Activated CD4-positive, alpha-beta T cell treated with anti-CD3 and anti-CD28 coated beads, Interleukin-10, Interleukin-2, amounts not matched to agents 100 ng/mL and 50 ng/mL, durations not matched to agents 16 hours and 8 hours (primary cell): ENCODE measurements at regions not wholly inside any gene's neighbourhood (a gene's known extent, or its start where the extent isn't known, plus 50 kb on each side); places are given as distances from the start of the nearest gene placed in this dataset.
A peak's percentile ranks its signal among the peaks of the same experiment; 100 is the strongest.

Experiments
- DNase-seq: peaks from one replicate; pipeline ENCODE4 v3.0.0-alpha.2; 2020

DNA sequence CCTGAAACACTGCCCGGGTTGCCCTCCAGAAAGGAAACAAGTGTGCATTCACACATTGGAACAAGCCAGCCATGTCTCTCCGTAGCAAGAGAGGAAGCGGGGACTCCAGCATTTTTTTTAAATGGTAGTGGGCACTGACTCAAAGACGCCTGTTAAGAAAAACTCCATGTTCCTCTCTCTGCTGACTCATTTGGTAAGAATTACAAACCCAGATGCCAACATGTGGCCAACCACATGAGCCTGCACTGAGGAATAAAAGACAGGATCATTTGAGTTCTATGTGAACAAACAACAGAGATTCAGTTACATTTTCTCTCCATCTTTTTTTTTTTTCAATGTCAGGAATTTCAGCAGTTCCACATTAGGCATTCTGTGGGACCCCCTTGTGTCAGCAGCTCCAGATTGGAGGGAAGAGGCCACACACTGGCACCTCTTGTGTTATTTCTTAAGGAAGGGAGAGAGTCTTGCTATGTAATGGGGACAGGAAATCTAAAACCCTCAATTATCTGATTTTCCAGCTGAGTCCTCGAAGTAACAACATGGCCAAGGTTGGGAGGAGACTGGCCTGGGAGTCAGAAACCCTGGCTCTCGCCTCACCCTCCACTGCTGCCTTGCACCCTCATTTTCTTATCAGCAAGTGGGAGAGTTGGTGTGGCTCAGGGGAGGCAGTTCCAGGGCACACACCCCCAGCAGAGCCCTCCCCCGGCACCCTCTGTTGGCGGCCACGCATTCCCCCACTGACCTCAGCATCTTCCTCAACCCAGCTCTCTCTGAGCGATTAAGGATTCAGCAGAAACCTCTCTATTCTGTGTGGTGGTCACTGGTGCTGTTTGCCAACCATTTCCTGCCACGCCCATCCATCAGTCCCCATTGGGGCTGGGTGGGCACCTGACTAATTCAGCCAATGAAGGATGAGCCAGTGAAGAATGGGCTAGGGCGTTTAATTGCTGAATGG, 173.0 kb downstream of the FOXL1 start:
- no peak for DNase-seq

DNA sequence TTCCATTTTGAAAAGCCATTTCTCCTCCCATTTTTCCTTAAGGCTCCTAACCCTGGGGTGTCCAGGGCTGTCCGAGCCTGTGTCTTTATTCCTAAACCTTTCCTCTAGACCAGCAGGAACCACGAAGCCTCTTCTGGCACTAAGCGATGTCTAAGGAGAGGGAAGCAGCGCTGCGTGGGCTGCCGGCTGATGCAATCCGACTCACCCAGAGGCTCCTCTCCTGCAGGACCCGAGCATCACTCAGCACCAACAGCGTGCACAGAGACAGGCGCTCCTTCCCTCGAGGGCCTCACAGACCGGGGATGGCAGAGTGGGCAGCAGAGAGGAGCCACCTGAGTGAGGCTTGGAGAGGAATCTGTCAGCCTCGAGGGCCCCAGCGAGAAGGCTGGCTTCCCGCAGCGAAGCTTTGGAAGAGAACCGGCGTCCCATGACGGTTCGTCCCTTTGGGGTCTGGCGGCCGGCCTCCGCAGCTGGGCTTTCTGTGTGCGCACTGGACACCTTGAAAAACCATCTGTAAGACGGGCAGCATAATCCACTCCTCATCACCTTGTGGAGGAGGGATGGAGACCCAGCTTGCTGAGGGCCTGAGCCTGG, 174.3 kb downstream of the FOXL1 start:
- no peak for DNase-seq

DNA sequence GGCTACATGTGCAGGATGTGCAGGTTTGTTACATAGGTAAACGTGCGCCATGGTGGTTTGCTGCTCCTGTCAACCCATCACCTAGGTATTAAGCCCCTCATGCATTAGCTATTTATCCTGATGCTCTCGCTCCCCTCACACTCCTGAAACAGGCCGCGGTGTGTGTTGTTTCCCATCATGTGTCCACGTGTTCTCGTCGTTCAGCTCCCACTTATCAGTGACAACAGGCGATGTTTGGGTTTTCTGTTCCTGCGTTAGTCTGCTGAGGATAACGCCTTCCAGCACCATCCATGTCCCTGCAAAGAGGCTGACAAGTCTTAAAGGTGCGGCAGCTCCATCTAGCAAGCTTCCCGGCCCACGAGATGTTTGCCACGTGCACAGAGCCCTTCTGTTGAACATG, 175.1 kb downstream of the FOXL1 start:
- no peak for DNase-seq

- no peak for DNase-seq
These were observed 177.2 kb downstream of the FOXL1 start for GRCh38 chr16:86755571-86756006.

DNA sequence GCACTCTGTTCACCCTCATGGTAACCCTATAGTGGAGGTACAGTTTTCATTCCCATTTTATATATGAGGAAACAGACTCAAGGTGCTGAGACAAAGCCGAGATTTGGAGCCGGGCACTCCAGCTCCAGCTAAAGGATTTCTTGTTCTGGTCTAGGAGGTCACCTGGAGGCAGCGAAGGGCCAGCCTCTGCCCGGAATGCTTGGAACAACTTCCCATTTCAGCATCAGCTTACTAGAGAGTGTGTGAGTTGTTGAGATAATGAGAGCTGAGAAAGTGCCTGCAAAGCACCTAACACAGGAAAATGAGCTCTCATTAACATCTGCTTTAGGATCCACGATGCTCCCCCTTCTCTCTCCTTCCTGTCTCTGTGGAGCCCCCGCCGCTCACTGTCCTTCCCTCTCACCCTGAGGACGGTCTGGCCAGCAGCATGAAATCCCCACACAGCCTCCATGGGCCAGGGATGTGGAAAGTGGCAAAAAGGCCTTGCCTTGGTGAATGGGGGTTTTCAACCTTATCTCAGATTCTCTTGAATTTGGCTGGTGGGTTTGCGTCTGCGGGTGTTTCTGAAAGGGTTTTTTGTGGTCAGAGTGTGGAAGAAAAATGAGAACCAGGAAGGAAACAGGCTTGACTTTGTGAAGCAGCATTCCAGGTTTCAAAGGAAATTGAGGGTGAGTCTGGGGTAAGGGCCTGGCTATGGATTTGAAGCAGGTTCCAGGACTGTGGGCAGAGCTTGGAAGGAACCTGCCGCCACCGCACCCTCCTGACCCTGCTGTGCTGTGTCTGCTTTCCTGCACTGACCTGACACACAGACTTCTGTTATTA, 178.7 kb downstream of the FOXL1 start:
- no peak for DNase-seq

DNA sequence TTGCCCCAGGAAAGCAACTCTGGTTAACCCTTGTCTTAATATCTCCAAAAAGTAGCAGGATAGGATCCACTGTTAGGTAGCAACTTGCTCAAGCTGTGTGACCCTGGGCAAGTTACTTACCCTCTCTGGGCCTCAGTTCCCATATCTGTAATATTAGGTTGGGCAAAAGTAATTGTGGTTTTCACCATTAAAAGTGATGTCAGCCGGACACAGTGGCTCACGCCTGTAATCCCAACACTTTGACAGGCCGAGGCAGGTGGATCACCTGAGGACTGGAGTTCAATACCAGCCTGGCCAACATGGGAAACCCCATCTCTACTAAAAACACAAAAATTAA, 179.3 kb downstream of the FOXL1 start:
- no peak for DNase-seq

- no peak for DNase-seq
These were observed 180.6 kb downstream of the FOXL1 start for GRCh38 chr16:86758932-86759331.

- peak; percentile 56 for DNase-seq
These were observed 183.0 kb downstream of the FOXL1 start for GRCh38 chr16:86761111-86762031.

- no peak for DNase-seq
These were observed 183.7 kb downstream of the FOXL1 start for GRCh38 chr16:86762095-86762494.

DNA sequence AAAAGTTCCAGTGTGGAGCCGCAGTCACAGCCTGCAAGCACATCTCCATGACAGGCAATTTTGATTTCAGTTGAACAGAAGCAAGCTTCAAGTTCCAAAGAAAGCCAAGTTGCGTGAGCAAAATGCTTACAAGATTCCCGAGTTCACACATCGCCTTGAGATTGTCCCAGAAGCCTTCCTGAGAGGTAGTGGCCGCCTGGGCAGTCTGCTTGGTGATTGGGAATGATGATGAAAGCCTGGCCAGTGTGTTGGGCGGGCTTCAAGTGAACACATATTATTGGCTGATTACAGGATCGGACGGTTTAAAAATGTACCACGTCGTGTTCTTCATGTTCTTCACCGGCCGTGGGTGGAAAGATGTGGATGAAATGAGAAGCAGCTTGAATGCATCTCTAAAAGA, 185.5 kb downstream of the FOXL1 start:
- no peak for DNase-seq

DNA sequence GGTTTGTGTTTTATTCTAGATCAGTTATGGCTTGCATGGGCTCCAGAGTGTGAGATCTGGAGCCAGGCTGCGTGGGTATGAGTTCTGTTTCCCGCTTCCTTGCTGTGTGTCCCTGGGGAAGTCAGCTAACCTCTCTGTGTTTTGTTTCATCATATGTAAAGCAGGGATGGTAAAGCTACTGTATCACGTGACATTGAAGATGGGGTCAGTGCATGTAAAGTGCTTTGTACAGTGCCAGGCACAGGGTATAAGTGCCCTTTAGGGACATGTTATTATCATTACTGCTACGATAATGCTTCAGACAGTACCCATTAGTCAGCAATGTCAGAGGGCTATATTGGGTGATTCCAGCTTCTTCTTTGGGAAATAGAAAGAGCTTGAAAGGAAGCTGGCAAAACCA, 186.2 kb downstream of the FOXL1 start:
- DNase-seq: no peak

- no peak for DNase-seq
These were observed 187.2 kb downstream of the FOXL1 start for GRCh38 chr16:86765389-86766026.

DNA sequence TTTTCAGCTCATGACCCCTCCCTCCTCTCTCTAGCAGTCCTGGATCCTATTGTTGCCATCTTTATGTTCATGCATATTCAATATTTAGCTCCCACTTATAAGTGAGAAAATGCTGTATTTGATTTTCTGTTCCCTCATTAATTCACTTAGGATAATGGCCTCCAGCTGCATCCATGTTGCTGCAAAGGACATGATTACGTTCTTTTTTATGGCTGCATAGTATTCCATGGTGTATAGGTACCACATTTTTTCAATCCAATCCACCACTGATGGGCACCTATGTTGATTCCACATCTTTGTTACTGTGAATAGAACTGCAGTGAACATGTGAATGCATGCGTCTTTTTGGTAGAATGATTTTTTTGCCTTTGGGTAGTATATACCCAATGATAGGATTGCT, 188.4 kb downstream of the FOXL1 start:
- no peak for DNase-seq

- no peak for DNase-seq
These were observed 190.0 kb downstream of the FOXL1 start for GRCh38 chr16:86768228-86768791.

DNA sequence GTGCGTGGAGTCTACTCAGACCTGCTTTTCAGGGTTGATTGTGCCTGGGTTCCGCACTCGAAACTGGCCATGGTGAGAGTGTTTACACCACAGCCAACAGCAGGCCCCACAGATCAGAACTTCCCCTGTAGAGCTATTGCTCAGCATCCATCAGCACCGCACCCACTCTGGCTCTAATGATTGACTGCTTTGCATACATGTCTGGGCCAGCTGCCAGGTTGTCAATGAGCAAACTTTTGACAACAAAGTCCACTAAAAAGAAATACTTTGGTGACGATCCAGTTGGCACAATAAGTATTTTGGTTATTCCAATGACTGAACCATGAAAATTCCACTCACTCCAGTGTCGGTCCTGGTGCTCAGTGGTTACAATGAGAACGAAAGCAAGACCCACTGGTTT, 190.7 kb downstream of the FOXL1 start:
- no peak for DNase-seq

DNA sequence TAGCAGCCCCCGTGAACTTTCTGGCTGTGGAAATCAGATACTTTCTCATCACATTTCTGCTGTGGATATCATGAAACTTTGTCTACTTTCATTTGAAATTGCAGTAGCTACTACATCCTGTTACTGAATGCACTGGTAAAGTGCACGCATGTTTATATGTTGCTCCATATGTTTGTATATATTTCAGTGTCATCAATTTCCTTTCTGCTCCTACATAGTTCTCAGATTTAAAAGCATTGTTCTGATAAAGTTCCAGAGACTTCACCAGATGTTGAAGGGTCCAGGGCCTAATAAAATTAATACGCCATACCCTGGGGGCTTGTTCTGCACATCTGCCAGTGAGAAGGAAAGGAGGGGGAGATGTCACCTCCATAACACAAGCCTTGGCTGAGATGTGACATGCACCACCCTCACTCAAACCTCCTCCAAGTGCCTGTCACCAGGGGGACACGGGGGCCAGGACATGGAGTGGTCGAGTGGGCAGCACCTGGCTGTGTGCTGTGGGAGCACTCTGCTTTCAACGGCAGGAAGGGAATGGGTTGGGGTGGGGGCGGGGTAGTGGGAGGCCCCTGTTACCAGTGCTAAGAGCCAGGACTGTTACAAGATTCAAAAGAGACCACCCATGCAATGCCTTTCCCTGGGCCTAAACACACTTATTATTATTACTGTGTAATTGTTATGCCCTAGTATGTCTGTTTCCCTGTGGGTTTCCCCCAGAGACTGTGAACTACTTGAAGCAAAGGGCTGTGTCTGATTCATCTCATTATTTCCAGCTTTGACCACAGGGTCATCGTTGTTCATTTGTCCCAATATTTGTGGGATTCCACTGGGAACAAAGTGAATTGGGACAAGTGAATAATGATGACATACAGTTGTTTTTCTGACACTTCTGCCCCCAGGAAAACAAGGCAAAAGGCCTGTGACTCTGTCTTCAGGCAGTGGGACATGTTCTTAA, 193.4 kb downstream of the FOXL1 start:
- DNase-seq: no peak

- DNase-seq: no peak
These were observed 194.5 kb downstream of the FOXL1 start for GRCh38 chr16:86772671-86773353.

DNA sequence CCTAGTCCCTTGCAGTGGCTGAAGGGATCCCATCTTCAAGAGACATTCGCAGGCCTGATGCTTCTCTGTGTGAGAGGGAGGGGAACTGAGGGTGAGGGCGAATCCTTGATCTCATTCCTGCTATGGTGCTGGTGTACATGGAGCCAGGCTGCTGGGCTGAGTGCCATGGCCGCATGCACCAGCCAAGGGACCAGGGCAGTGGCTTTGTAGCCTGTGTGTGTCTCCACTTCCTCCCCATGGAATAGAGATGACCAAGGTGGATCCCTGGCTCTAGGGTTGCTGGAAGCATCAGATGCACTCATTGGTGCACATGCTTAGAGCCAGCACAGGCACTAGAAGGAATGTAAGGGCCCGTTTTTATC, 195.0 kb downstream of the FOXL1 start:
- DNase-seq: no peak

- no peak for DNase-seq
These were observed 196.6 kb downstream of the FOXL1 start for GRCh38 chr16:86774931-86775330.

DNA sequence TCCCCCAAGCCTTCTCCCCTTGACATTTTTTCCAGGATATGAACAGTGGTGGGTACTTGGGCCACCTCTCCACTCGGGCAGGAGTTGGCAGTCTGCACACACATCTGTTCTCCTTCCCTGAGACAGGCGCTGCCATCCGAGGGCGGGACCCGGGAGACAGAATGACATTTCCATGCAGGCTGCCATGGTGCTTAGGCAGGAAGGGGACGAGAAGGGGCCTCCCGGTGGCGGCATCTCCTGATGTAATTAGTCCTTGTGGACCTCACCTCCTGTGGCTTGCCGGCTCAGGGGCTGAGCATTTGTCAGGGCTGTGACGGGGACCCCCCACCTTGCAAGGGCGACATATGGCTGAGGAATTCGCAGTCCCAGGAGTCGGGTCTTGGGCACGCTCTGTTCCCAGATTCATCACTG, 197.2 kb downstream of the FOXL1 start:
- DNase-seq: no peak
